ENCODE measurements at regions not wholly inside any gene's neighbourhood (a gene's known extent, or its start where the extent isn't known, plus 50 kb on each side); places are given as distances from the start of the nearest gene placed in this dataset.
A peak's percentile ranks its signal among the peaks of the same experiment; 100 is the strongest.

DNA sequence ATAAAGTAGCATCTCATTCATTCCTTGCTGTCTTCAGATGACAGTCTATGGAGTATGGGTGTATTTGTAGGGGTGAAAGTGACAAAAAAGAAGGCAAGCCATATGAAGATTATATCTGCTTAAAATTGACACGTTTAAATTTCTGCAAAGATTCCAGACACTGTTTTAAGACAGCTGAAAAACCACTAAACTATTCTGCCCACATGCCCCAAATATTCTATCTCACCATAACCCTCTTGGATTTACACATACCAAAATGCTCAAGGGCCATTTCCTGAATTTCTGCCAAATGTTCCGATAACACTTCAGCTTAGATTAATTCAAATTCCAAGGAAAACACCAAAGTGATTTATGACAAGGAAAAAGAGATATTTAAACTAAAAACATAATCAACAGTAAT is 99.9 kb upstream of the IL6 start:
- Histone ChIP-seq H3K4me2 (ENCODE audit: low read length) (peak overlapping the region; percentile 6), H3K36me3 (ENCODE audit: insufficient read depth, low read length) (no peaks in the 10 kb centered on the region), H3K9ac (ENCODE audit: low read length) (no peak overlapping the region), H4K20me1 (ENCODE audit: insufficient read depth, low read length) (no peaks in the 10 kb centered on the region), H3K9me3 (ENCODE audit: insufficient read depth, low read depth, low read length) (no peaks in the 10 kb centered on the region), H3K27ac (ENCODE audit: low read depth, low read length) (peak overlapping the region; percentile 11), H3K4me3 (ENCODE audit: insufficient read depth, low read depth, low read length) (no peak overlapping the region), H2AFZ (ENCODE audit: low read depth, low read length) (no peak overlapping the region), H3K4me1 (ENCODE audit: insufficient read depth, low read length) (peaks cover 12% of the 10 kb centered on the region), H3K79me2 (ENCODE audit: insufficient read depth, low read length) (no peaks in the 10 kb centered on the region), H3K27me3 (ENCODE audit: insufficient read depth, low read length) (no peaks in the 10 kb centered on the region)
- peak overlapping the region; percentile 71 for H3K27ac Mint-ChIP-seq (ENCODE audit: unreplicated experiment)
- H3K9me3 Mint-ChIP-seq (ENCODE audit: unreplicated experiment) = no peaks in the 10 kb centered on the region
- no peaks in the 10 kb centered on the region for H3K36me3 Mint-ChIP-seq (ENCODE audit: low read depth, unreplicated experiment)
- peak; percentile 93 for DNase-seq (ENCODE audit: low read depth)
- peaks cover 15% of the 10 kb centered on the region for H3K4me1 Mint-ChIP-seq (ENCODE audit: low read depth, unreplicated experiment)
- peak; percentile 82 for FAIRE-seq
- H3K4me3 Mint-ChIP-seq (ENCODE audit: unreplicated experiment) = no peak overlapping the region
- no peaks in the 10 kb centered on the region for H3K27me3 Mint-ChIP-seq (ENCODE audit: low read depth, unreplicated experiment)
- TF ChIP-seq, protein P1, sequence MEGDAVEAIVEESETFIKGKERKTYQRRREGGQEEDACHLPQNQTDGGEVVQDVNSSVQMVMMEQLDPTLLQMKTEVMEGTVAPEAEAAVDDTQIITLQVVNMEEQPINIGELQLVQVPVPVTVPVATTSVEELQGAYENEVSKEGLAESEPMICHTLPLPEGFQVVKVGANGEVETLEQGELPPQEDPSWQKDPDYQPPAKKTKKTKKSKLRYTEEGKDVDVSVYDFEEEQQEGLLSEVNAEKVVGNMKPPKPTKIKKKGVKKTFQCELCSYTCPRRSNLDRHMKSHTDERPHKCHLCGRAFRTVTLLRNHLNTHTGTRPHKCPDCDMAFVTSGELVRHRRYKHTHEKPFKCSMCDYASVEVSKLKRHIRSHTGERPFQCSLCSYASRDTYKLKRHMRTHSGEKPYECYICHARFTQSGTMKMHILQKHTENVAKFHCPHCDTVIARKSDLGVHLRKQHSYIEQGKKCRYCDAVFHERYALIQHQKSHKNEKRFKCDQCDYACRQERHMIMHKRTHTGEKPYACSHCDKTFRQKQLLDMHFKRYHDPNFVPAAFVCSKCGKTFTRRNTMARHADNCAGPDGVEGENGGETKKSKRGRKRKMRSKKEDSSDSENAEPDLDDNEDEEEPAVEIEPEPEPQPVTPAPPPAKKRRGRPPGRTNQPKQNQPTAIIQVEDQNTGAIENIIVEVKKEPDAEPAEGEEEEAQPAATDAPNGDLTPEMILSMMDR (IDR thresholded peaks at IDR 0.05; ENCODE audit: insufficient read depth, low read depth, low read length) = no peak
- TF ChIP-seq EZH2 (IDR thresholded peaks at IDR 0.05; ENCODE audit: insufficient read depth, low read length) = no peak

- H3K36me3 Mint-ChIP-seq (ENCODE audit: low read depth, unreplicated experiment) = no peaks in the 10 kb centered on the region
- H3K36me3 ChIP-seq (ENCODE audit: insufficient read depth, low read length) = no peaks in the 10 kb centered on the region
- no peak overlapping the region for H3K4me3 Mint-ChIP-seq (ENCODE audit: unreplicated experiment)
- no peaks in the 10 kb centered on the region for H3K27me3 ChIP-seq (ENCODE audit: insufficient read depth, low read length)
- no peak overlapping the region for H3K4me3 ChIP-seq (ENCODE audit: insufficient read depth, low read depth, low read length)
- H3K4me1 ChIP-seq (ENCODE audit: insufficient read depth, low read length) = peaks cover 9% of the 10 kb centered on the region
- H3K9me3 Mint-ChIP-seq (ENCODE audit: unreplicated experiment) = peaks cover 2% of the 10 kb centered on the region
- H3K9me3 ChIP-seq (ENCODE audit: insufficient read depth, low read depth, low read length) = no peaks in the 10 kb centered on the region
- no peak overlapping the region for H3K27ac Mint-ChIP-seq (ENCODE audit: unreplicated experiment)
- no peaks in the 10 kb centered on the region for H3K27me3 Mint-ChIP-seq (ENCODE audit: low read depth, unreplicated experiment)
- H3K4me1 Mint-ChIP-seq (ENCODE audit: low read depth, unreplicated experiment) = peaks cover 10% of the 10 kb centered on the region
- H3K4me2 ChIP-seq (ENCODE audit: low read length) = no peak overlapping the region
- no peak overlapping the region for H3K27ac ChIP-seq (ENCODE audit: low read depth, low read length)
- TF ChIP-seq, protein P1 (IDR thresholded peaks at IDR 0.05; ENCODE audit: insufficient read depth, low read depth, low read length) = no peak
- TF ChIP-seq EZH2 (IDR thresholded peaks at IDR 0.05; ENCODE audit: insufficient read depth, low read length) = no peak
- no peak for DNase-seq (ENCODE audit: low read depth)
- H4K20me1 ChIP-seq (ENCODE audit: insufficient read depth, low read length) = no peaks in the 10 kb centered on the region
- H3K79me2 ChIP-seq (ENCODE audit: insufficient read depth, low read length) = no peaks in the 10 kb centered on the region
- no peak overlapping the region for H3K9ac ChIP-seq (ENCODE audit: low read length)
- FAIRE-seq = no peak
- no peak overlapping the region for H2AFZ ChIP-seq (ENCODE audit: low read depth, low read length)
Measured at GRCh38 chr7:22625251-22625650, 101.7 kb upstream of the IL6 start.

DNA sequence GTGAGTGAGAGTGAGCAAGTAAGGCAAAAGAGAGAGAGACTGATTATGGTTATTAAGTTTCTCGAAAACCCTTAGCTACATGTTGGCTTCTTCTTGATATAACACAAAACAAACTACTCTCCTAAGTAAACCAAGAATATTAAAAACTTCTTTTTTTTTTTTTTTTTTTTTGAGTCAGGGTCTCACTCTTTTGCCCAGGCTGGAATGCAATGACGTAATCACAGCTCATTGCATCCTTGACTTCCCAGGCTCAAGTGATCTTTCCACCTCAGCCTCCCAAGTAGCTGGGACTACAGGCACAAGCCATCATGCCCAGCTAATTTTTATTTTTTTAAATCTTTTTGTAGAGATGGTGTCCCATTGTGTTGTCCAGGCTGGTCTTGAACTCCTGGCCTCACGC is 102.2 kb upstream of the IL6 start:
- TF ChIP-seq, protein P1 (IDR thresholded peaks at IDR 0.05; ENCODE audit: insufficient read depth, low read depth, low read length) = no peak
- no peak for TF ChIP-seq EZH2 (IDR thresholded peaks at IDR 0.05; ENCODE audit: insufficient read depth, low read length)
- Mint-ChIP-seq H3K27me3 (ENCODE audit: low read depth, unreplicated experiment) (no peaks in the 10 kb centered on the region), H3K4me1 (ENCODE audit: low read depth, unreplicated experiment) (peaks cover 10% of the 10 kb centered on the region), H3K27ac (ENCODE audit: unreplicated experiment) (no peak overlapping the region), H3K9me3 (ENCODE audit: unreplicated experiment) (peaks cover 2% of the 10 kb centered on the region), H3K36me3 (ENCODE audit: low read depth, unreplicated experiment) (no peaks in the 10 kb centered on the region), H3K4me3 (ENCODE audit: unreplicated experiment) (no peak overlapping the region)
- Histone ChIP-seq H3K4me1 (ENCODE audit: insufficient read depth, low read length) (peaks cover 9% of the 10 kb centered on the region), H3K79me2 (ENCODE audit: insufficient read depth, low read length) (no peaks in the 10 kb centered on the region), H3K36me3 (ENCODE audit: insufficient read depth, low read length) (no peaks in the 10 kb centered on the region), H3K9ac (ENCODE audit: low read length) (no peak overlapping the region), H3K9me3 (ENCODE audit: insufficient read depth, low read depth, low read length) (no peaks in the 10 kb centered on the region), H3K4me2 (ENCODE audit: low read length) (no peak overlapping the region), H3K4me3 (ENCODE audit: insufficient read depth, low read depth, low read length) (no peak overlapping the region), H3K27ac (ENCODE audit: low read depth, low read length) (no peak overlapping the region), H4K20me1 (ENCODE audit: insufficient read depth, low read length) (no peaks in the 10 kb centered on the region), H3K27me3 (ENCODE audit: insufficient read depth, low read length) (no peaks in the 10 kb centered on the region), H2AFZ (ENCODE audit: low read depth, low read length) (no peak overlapping the region)
- DNase-seq (ENCODE audit: low read depth) = no peak
- FAIRE-seq = no peak
